Mesothelial cell of epicardium (in vitro differentiated cells): ENCODE measurements at regions not wholly inside any gene's neighbourhood (a gene's known extent, or its start where the extent isn't known, plus 50 kb on each side); places are given as distances from the start of the nearest gene placed in this dataset.

ENCODE experiments used
- DNase-seq, 2 experiments: peaks; one replicate each; pipeline ENCODE4 v3.0.0; 2021; ENCODE audit warnings: low spot score in 2 of 2; ENCODE audit not compliant: unreplicated experiment in 2 of 2
- H3K27ac Mint-ChIP-seq: 2 replicates; pipeline ENCODE4 v1.8.0; 2021; ENCODE audit warnings: mixed read lengths
- H3K27me3 Mint-ChIP-seq: 2 replicates; pipeline ENCODE4 v1.8.0; 2021; ENCODE audit warnings: low read depth, mixed read lengths
- H3K36me3 Mint-ChIP-seq: 2 replicates; pipeline ENCODE4 v1.8.0; 2021; ENCODE audit warnings: mixed read lengths
- H3K4me1 Mint-ChIP-seq: 2 replicates; pipeline ENCODE4 v1.8.0; 2021; ENCODE audit warnings: mixed read lengths
- H3K4me3 Mint-ChIP-seq: 2 replicates; pipeline ENCODE4 v1.8.0; 2021; ENCODE audit warnings: mild to moderate bottlenecking, moderate library complexity, mixed read lengths
- H3K9me3 Mint-ChIP-seq: 2 replicates; pipeline ENCODE4 v1.8.0; 2021; ENCODE audit warnings: mixed read lengths
- CTCF ChIP-seq: fragments of 200-600 bp; sonication (generic); IDR thresholded peaks from one replicate; pipeline ENCODE4 v1.5.0; 2021; ENCODE audit warnings: antibody characterized with exemption; ENCODE audit not compliant: unreplicated experiment

DNA sequence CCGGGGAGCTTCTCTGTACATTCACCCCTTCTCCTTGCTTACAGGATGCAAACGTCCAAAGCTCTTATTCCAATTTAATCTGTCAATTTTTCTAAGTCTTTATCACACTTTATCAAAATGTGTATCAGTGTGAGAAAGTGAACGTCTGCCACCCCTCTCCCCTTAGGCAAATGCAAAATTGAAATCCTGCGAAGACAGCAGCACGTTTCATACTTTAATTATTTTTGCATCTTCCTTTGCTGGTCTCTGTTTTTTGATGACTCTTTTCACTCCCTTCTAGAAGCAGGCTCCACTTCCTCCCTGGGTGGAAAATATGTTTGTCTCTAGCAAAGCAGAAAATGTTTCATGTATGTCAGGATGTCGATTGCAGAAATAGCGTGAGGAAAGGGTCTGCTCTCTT is 576.5 kb upstream of the BRINP1 start:
- H3K9me3 Mint-ChIP-seq, result no peaks in the 10 kb centered on the region
- peaks cover 1% of the 10 kb centered on the region for H3K27me3 Mint-ChIP-seq
- no peak overlapping the region for H3K27ac Mint-ChIP-seq
- DNase-seq, result no peak
- H3K4me1 Mint-ChIP-seq, result peaks cover 15% of the 10 kb centered on the region
- no peaks in the 10 kb centered on the region for H3K36me3 Mint-ChIP-seq
- no peak overlapping the region for H3K4me3 Mint-ChIP-seq
- no peak for TF ChIP-seq CTCF

DNA sequence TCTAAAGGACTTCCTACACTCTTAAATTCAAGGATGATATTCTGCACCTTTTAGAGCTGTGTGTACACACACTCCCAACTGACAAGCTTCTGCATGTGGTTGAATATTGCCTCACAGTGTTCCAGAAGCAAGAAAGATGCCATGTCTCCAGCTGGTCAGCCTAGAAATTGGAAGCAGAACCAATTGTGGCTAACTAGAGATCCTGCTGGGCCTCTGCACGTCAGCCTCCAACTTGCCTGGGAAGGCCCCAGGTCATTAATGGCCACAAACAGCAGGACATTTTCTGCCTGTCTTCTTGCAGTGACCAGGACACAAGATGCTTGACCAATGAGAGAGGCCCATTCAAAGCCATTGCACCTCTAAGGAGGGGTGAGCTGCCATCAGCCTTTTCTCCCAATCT is 571.9 kb upstream of the BRINP1 start:
- Mint-ChIP-seq H3K9me3 (no peaks in the 10 kb centered on the region), H3K4me3 (no peak overlapping the region), H3K27me3 (peaks cover 1% of the 10 kb centered on the region), H3K27ac (no peak overlapping the region), H3K4me1 (peaks cover 4% of the 10 kb centered on the region), H3K36me3 (no peaks in the 10 kb centered on the region)
- no peak for DNase-seq
- TF ChIP-seq CTCF, result no peak

DNA sequence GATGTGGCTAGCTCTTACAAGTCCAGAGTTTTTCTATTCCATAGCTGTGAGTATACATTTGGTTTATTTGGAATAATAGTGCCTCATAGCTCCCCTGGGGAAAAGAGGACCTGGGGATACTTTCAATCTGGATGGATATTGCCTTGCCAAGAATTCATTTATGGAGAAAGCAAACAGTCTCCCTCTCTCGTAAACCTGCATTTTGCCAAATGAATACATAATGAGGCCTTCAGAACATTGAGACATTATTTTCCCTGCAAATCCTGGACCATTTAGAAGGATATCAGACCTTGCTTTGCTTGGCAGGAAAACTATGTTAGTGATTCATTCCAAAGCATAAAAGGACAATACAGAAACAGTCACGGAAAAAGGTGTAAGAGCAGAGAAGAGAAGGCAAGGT is 569.6 kb upstream of the BRINP1 start:
- DNase-seq, result no peak
- TF ChIP-seq CTCF, result no peak
- peaks cover 4% of the 10 kb centered on the region for H3K4me1 Mint-ChIP-seq
- H3K36me3 Mint-ChIP-seq, result no peaks in the 10 kb centered on the region
- no peak overlapping the region for H3K27ac Mint-ChIP-seq
- no peak overlapping the region for H3K4me3 Mint-ChIP-seq
- peaks cover 2% of the 10 kb centered on the region for H3K27me3 Mint-ChIP-seq
- no peaks in the 10 kb centered on the region for H3K9me3 Mint-ChIP-seq

DNA sequence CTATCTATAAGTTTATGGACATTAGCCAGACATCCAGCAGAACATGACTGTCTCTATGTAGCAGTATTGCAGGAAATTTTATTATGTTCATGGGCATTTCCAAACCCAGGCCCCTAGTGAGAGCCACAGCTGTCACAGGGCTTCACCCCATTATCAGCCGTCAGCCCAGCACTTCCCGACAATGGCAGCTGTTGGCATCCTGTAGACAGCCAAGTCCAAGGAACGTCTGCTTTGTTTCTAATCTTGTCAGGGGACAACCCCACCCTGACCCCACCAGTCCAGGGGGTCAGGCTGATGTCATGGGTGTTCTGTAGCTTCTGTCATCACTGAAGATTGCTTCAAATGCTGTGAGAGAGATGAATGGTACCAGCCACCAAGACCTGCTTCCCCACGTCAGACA is 565.3 kb upstream of the BRINP1 start:
- no peak for DNase-seq
- peaks cover 6% of the 10 kb centered on the region for H3K9me3 Mint-ChIP-seq
- peaks cover 2% of the 10 kb centered on the region for H3K36me3 Mint-ChIP-seq
- peak overlapping the region; percentile 61 for H3K27ac Mint-ChIP-seq
- H3K4me3 Mint-ChIP-seq, result no peak overlapping the region
- H3K27me3 Mint-ChIP-seq, result peaks cover 2% of the 10 kb centered on the region
- H3K4me1 Mint-ChIP-seq, result peaks cover 4% of the 10 kb centered on the region
- TF ChIP-seq CTCF, result no peak

DNA sequence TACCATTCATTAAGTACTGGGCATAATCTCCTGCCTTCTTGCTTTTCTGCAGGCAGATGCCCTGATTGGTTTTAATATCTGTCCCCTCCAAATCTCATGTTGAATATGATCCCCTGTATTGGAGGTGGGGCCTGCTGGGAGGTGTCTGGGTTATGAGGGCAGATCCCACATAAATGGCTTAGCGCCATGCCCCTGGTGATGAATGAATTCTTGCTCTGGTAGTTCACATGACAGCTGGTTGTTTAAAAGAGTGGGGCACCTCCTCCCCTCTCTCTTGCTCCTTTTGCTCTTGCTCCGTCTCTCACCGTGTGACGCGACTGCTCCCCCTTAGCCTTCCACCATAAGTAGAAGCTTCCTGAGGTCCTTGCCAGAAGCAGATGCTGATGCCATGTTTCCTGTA is 564.0 kb upstream of the BRINP1 start:
- Mint-ChIP-seq H3K36me3 (peaks cover 2% of the 10 kb centered on the region), H3K4me3 (no peak overlapping the region), H3K27me3 (peaks cover 7% of the 10 kb centered on the region), H3K27ac (no peak overlapping the region), H3K9me3 (peaks cover 13% of the 10 kb centered on the region), H3K4me1 (no peaks in the 10 kb centered on the region)
- no peak for TF ChIP-seq CTCF
- DNase-seq, result no peak

- TF ChIP-seq CTCF, result no peak
- Mint-ChIP-seq H3K4me1 (no peaks in the 10 kb centered on the region), H3K36me3 (peaks cover 3% of the 10 kb centered on the region), H3K4me3 (no peak overlapping the region), H3K9me3 (peaks cover 19% of the 10 kb centered on the region), H3K27me3 (peaks cover 16% of the 10 kb centered on the region), H3K27ac (no peak overlapping the region)
- DNase-seq, result no peak
Observed at GRCh38 chr9:119924736-119925135, 555.5 kb upstream of the BRINP1 start.
